HepG2 (cell line): ENCODE measurements at regions not wholly inside any gene's neighbourhood (a gene's known extent, or its start where the extent isn't known, plus 50 kb on each side); places are given as distances from the start of the nearest gene placed in this dataset.

Source experiments
- ATAC-seq: fragments of 200-7000 bp; cut with Tn5 transposase; 3 replicates; pipeline ENCODE4 v1.9.1; 2020; ENCODE audit warnings: mild to moderate bottlenecking, moderate library complexity
- BruUV-seq: library from RNA; stranded (reverse); fragments of 400-500 nt; replicated peaks from 2 replicates; lab custom pipeline; 2021; lab: Mats Ljungman, UMichigan
- CTCF ChIA-PET: fragments of 300-600 bp; formaldehyde crosslinking; extraction: SDS; loops from one replicate; lab custom pipeline; 2021; ENCODE audit warnings: low total read pairs, inconsistent platforms, low intra/inter-chr PET ratio; lab: Yijun Ruan, JAX
- POLR2A ChIA-PET: fragments of 350-600 bp; sonication (Branson Sonifier 250); formaldehyde crosslinking; loops from one replicate; lab custom pipeline; 2020; ENCODE audit warnings: antibody characterized with exemption, inconsistent platforms; lab: Yijun Ruan, JAX
- DNase-seq: peaks from one replicate; pipeline ENCODE4 v3.0.0-alpha.2; 2015; ENCODE audit warnings: low spot score
- FAIRE-seq: peaks from 3 replicates; lab custom pipeline; 2011; peaks lifted over from hg19 to GRCh38; lab: Jason Lieb, UNC
- H2AFZ ChIP-seq: one replicate; pipeline ENCODE4 v1.6.1; 2011; ENCODE audit warnings: low read length, inconsistent platforms
- H3K27ac ChIP-seq: fragments of 300-600 bp; 3 replicates; pipeline ENCODE4 v1.8.0; 2011; ENCODE audit warnings: mixed run types, mild to moderate bottlenecking, mixed read lengths, low read length, inconsistent platforms; ENCODE audit not compliant: insufficient read depth; ENCODE audit errors: extremely low read length
- H3K27me3 ChIP-seq, 2 experiments: fragments of 200-600 bp in 1 of 2; 2 replicates in 1 of 2; 3 replicates in 1 of 2; pipeline versions ENCODE4 v1.6.0 to v1.8.0; 2011; ENCODE audit warnings: low read length in 2 of 2, mild to moderate bottlenecking in 2 of 2, moderate library complexity in 2 of 2, inconsistent platforms in 1 of 2; ENCODE audit not compliant: insufficient read depth in 2 of 2, control insufficient read depth in 1 of 2
- H3K36me3 ChIP-seq, 2 experiments: fragments of 200-600 bp in 1 of 2; replicated peaks in 1 of 2; 2 replicates in 1 of 2; 3 replicates in 1 of 2; pipeline versions ENCODE4 v1.5.1 to v1.8.0; 2011; ENCODE audit warnings: low read length in 2 of 2, inconsistent platforms in 1 of 2; ENCODE audit not compliant: insufficient read depth in 2 of 2, control insufficient read depth in 1 of 2
- H3K4me1 ChIP-seq: 2 replicates; pipeline ENCODE4 v1.5.1; 2012; ENCODE audit warnings: low read length, inconsistent platforms; ENCODE audit not compliant: insufficient read depth
- H3K4me2 ChIP-seq: 2 replicates; pipeline ENCODE4 v1.6.0; 2011; ENCODE audit warnings: low read depth, low read length, inconsistent platforms
- H3K4me3 ChIP-seq, 3 experiments: fragments of 200-600 bp in 1 of 3; sonication (generic), shearing (Covaris generic) in 1 of 3; replicated peaks in 1 of 3; 2 replicates each; pipeline ENCODE4 v1.5.1; 2011 to 2016; ENCODE audit warnings: low read length in 3 of 3, inconsistent platforms in 2 of 3, low read depth in 2 of 3, mild to moderate bottlenecking in 2 of 3, control low read depth in 1 of 3, mixed read lengths in 1 of 3; ENCODE audit not compliant: insufficient read depth in 1 of 3
- H3K79me2 ChIP-seq: one replicate; pipeline ENCODE4 v1.6.1; 2011; ENCODE audit warnings: low read length, inconsistent platforms; ENCODE audit not compliant: insufficient read depth
- H3K9ac ChIP-seq: 2 replicates; pipeline ENCODE4 v1.6.0; 2011; ENCODE audit warnings: mild to moderate bottlenecking, low read depth, low read length, inconsistent platforms; ENCODE audit not compliant: insufficient read depth
- H3K9me3 ChIP-seq: 2 replicates; pipeline ENCODE4 v1.5.1; 2012; ENCODE audit warnings: mild to moderate bottlenecking, low read length
- H4K20me1 ChIP-seq: 2 replicates; pipeline ENCODE4 v1.6.0; 2011; ENCODE audit warnings: inconsistent platforms, mild to moderate bottlenecking, low read length, moderate library complexity; ENCODE audit not compliant: insufficient read depth
- ATM ChIP-seq: fragments of 450-650 bp; IDR thresholded peaks from 2 replicates; pipeline ENCODE4 v1.7.1; 2017; ENCODE audit warnings: mild to moderate bottlenecking, borderline replicate concordance
- DNMT1 ChIP-seq: sonication (generic); formaldehyde crosslinking; IDR thresholded peaks from 2 replicates; pipeline ENCODE4 v1.5.1; 2020; ENCODE audit warnings: mild to moderate bottlenecking, missing genetic modification reagents
- KDM6A ChIP-seq: IDR thresholded peaks from 2 replicates; pipeline ENCODE4 v1.6.1; 2016; ENCODE audit warnings: low read depth
- MIER3 ChIP-seq: IDR thresholded peaks from 2 replicates; pipeline ENCODE4 v1.6.1; 2016; ENCODE audit warnings: missing compliant biosample characterization, borderline replicate concordance
- NFKB2 ChIP-seq: sonication (generic); formaldehyde crosslinking; IDR thresholded peaks from 2 replicates; pipeline ENCODE4 v1.4.0; 2020; ENCODE audit warnings: missing genetic modification reagents, borderline replicate concordance
- PLRG1 ChIP-seq: fragments of 450-650 bp; conservative IDR thresholded peaks from 2 replicates; pipeline ENCODE4 v1.6.1; 2016
- SNAPC2 ChIP-seq: sonication (generic); formaldehyde crosslinking; IDR thresholded peaks from 2 replicates; pipeline ENCODE4 v1.8.1; 2022; ENCODE audit warnings: mild to moderate bottlenecking, missing genetic modification reagents
- SRF ChIP-seq: IDR thresholded peaks from 2 replicates; pipeline ENCODE4 v1.6.1; 2011; ENCODE audit warnings: mild to moderate bottlenecking, low read depth, low read length, moderate library complexity
- ZNF282 ChIP-seq: fragments of 450-650 bp; IDR thresholded peaks from 2 replicates; pipeline ENCODE4 v1.6.1; 2018; ENCODE audit not compliant: partially characterized antibody
- ZNF546 ChIP-seq: sonication (generic); formaldehyde crosslinking; conservative IDR thresholded peaks from 2 replicates; pipeline ENCODE4 v1.8.1; 2023; ENCODE audit warnings: mild to moderate bottlenecking, missing genetic modification reagents
- ZNF83 ChIP-seq: sonication (generic); formaldehyde crosslinking; IDR thresholded peaks from 2 replicates; pipeline ENCODE4 v1.4.0; 2020; ENCODE audit warnings: missing genetic modification reagents, mild to moderate bottlenecking, borderline replicate concordance
- ZSCAN29 ChIP-seq: sonication (generic); formaldehyde crosslinking; conservative IDR thresholded peaks from 2 replicates; pipeline ENCODE4 v1.4.0; 2020; ENCODE audit warnings: mild to moderate bottlenecking, missing genetic modification reagents
- WGBS: methylation state at CpG from one replicate; pipeline ENCODE4 v1.1.6; 2017; ENCODE audit warnings: low lambda C conversion rate; 5-methylcytosine and 5-hydroxymethylcytosine counted together
- in situ Hi-C: cut with HindIII; loops from 2 replicates; pipeline ENCODE4 v1.10.0; 2017; ENCODE audit warnings: low pct_unique_long_range_greater_than_20kb; ENCODE audit not compliant: extremely low pct_ligation_motif_present
- intact Hi-C: fragments of 100-400 bp; cut with micrococcal nuclease; formaldehyde crosslinking; loops from one replicate; pipeline ENCODE4 v1.10.0; 2022; ENCODE audit not compliant: unreplicated experiment
- TF ChIP-seq, protein P1 (sequence below): sonication (generic); formaldehyde crosslinking; IDR thresholded peaks from 2 replicates; pipeline ENCODE4 v1.4.0; 2020; ENCODE audit warnings: missing genetic modification reagents, borderline replicate concordance
- TF ChIP-seq, protein P2 (sequence below): sonication (generic); formaldehyde crosslinking; IDR thresholded peaks from 2 replicates; pipeline ENCODE4 v1.8.1; 2022; ENCODE audit warnings: low read depth, mild to moderate bottlenecking, missing genetic modification reagents
- TF ChIP-seq, protein P3 (sequence below): sonication (generic); formaldehyde crosslinking; IDR thresholded peaks from 2 replicates; pipeline ENCODE4 v1.4.0; 2020; ENCODE audit warnings: mild to moderate bottlenecking, missing genetic modification reagents
- TF ChIP-seq, protein P4 (sequence below): sonication (generic); formaldehyde crosslinking; IDR thresholded peaks from 2 replicates; pipeline ENCODE4 v1.5.0; 2020; ENCODE audit warnings: missing genetic modification reagents, mild to moderate bottlenecking, borderline replicate concordance

DNA sequence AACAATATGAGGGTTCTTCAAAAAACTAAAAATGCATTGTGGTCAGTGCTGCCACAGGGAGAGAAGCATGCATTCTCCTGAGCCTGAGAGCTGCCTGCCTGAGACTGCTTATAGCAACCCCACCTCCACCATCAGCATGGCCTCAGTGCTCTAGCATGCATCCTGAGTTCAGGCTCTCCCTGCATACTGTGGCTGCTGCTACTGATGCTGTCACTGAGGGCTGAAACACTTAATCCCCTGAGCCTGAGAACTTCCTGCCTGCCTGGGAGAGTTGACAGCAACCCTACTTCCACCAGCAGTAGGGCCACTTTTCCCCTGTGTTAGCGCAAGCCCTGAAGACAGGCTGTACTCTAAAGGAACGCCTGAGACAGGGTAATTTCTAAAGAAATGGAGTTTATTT is 206.0 kb downstream of the FBXO4 start (continued):
- TF ChIP-seq, protein P1, sequence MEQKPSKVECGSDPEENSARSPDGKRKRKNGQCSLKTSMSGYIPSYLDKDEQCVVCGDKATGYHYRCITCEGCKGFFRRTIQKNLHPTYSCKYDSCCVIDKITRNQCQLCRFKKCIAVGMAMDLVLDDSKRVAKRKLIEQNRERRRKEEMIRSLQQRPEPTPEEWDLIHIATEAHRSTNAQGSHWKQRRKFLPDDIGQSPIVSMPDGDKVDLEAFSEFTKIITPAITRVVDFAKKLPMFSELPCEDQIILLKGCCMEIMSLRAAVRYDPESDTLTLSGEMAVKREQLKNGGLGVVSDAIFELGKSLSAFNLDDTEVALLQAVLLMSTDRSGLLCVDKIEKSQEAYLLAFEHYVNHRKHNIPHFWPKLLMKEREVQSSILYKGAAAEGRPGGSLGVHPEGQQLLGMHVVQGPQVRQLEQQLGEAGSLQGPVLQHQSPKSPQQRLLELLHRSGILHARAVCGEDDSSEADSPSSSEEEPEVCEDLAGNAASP (CRISPR knock-in tag), result no peak
- TF ChIP-seq MIER3 (CRISPR knock-in tag) (no peak), NFKB2 (no peak), ZSCAN29 (CRISPR knock-in tag) (no peak), SRF (no peak)
- TF ChIP-seq, protein P2, sequence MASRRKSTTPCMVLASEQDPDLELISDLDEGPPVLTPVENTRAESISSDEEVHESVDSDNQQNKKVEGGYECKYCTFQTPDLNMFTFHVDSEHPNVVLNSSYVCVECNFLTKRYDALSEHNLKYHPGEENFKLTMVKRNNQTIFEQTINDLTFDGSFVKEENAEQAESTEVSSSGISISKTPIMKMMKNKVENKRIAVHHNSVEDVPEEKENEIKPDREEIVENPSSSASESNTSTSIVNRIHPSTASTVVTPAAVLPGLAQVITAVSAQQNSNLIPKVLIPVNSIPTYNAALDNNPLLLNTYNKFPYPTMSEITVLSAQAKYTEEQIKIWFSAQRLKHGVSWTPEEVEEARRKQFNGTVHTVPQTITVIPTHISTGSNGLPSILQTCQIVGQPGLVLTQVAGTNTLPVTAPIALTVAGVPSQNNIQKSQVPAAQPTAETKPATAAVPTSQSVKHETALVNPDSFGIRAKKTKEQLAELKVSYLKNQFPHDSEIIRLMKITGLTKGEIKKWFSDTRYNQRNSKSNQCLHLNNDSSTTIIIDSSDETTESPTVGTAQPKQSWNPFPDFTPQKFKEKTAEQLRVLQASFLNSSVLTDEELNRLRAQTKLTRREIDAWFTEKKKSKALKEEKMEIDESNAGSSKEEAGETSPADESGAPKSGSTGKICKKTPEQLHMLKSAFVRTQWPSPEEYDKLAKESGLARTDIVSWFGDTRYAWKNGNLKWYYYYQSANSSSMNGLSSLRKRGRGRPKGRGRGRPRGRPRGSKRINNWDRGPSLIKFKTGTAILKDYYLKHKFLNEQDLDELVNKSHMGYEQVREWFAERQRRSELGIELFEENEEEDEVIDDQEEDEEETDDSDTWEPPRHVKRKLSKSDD (CRISPR knock-in tag), result no peak
- TF ChIP-seq, protein P3, sequence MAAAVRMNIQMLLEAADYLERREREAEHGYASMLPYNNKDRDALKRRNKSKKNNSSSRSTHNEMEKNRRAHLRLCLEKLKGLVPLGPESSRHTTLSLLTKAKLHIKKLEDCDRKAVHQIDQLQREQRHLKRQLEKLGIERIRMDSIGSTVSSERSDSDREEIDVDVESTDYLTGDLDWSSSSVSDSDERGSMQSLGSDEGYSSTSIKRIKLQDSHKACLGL, result no peak

DNA sequence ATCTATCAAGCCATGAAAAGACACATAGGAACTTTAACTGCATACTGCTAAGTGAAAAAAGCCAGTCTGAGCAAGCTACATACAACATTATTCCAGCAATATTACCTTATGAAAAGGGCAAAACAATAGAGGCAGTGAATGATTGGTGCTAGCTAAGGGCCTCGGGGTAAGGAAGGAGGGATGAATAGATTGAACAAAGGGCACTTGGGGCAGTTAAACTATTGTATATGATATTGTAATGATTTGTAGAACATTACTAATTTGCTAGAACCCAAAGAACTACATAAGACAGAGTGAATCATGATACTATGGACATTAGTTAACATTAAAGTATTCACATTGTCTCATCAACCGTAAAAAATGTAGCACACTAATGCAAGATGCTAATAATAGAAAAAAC is 218.3 kb downstream of the FBXO4 start:
- H3K4me3 ChIP-seq, result no peak overlapping the region
- H3K27me3 ChIP-seq, result no peaks in the 10 kb centered on the region
- H3K27ac ChIP-seq, result no peak overlapping the region
- WGBS, result 0% methylated on average over 2 of the region's 2 CpGs
- DNase-seq, result no peak
- H3K79me2 ChIP-seq, result no peaks in the 10 kb centered on the region
- FAIRE-seq, result no peak
- H3K9ac ChIP-seq, result no peak overlapping the region
- no peaks in the 10 kb centered on the region for H3K36me3 ChIP-seq
- intact Hi-C loops, result no loop called here
- in situ Hi-C loops, result no loop called here
- H2AFZ ChIP-seq, result no peak overlapping the region
- H3K4me1 ChIP-seq, result no peaks in the 10 kb centered on the region
- BruUV-seq, result no TSS peak
- POLR2A ChIA-PET, result no interaction called here
- TF ChIP-seq ZNF546 (no peak), ATM (no peak), PLRG1 (no peak), DNMT1 (CRISPR knock-in tag) (no peak), SNAPC2 (CRISPR knock-in tag) (no peak), KDM6A (CRISPR knock-in tag) (no peak), ZNF83 (CRISPR knock-in tag) (no peak), ZNF282 (no peak)
- TF ChIP-seq, protein P4, sequence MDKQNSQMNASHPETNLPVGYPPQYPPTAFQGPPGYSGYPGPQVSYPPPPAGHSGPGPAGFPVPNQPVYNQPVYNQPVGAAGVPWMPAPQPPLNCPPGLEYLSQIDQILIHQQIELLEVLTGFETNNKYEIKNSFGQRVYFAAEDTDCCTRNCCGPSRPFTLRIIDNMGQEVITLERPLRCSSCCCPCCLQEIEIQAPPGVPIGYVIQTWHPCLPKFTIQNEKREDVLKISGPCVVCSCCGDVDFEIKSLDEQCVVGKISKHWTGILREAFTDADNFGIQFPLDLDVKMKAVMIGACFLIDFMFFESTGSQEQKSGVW (CRISPR knock-in tag), result no peak
- TF ChIP-seq, all 625 proteins: peak for 0
- Histone ChIP-seq H4K20me1 (no peaks in the 10 kb centered on the region), H3K4me2 (no peak overlapping the region), H3K9me3 (peaks cover 5% of the 10 kb centered on the region; the same call in 1 of the 2 replicates)
- ATAC-seq, result no peak
- CTCF ChIA-PET, result no interaction called here
